MM.1S (cell line): ENCODE measurements at regions not wholly inside any gene's neighbourhood (a gene's known extent, or its start where the extent isn't known, plus 50 kb on each side); places are given as distances from the start of the nearest gene placed in this dataset.

Experiments used
- DNase-seq: peaks from one replicate; pipeline ENCODE4 v3.0.0-alpha.2; 2015
- H2AFZ ChIP-seq: fragments of 300-600 bp; sonication (generic); 2 replicates; pipeline ENCODE4 v1.6.0; 2016; ENCODE audit warnings: antibody characterized with exemption, low read length
- H3F3A ChIP-seq: fragments of 300-600 bp; sonication (generic); 2 replicates; pipeline ENCODE4 v1.6.1; 2016; ENCODE audit warnings: mild to moderate bottlenecking, antibody characterized with exemption, low read length, moderate library complexity, mixed read lengths; ENCODE audit not compliant: insufficient read depth
- H3K27ac ChIP-seq: fragments of 300-600 bp; sonication (generic); 2 replicates; pipeline ENCODE4 v1.5.1; 2016; ENCODE audit warnings: mild to moderate bottlenecking, low read length
- H3K27me3 ChIP-seq: fragments of 300-600 bp; sonication (generic); replicated peaks from 2 replicates; pipeline ENCODE4 v1.6.0; 2016; ENCODE audit warnings: low read length; ENCODE audit not compliant: insufficient read depth
- H3K36me3 ChIP-seq: fragments of 300-600 bp; sonication (generic); replicated peaks from 2 replicates; pipeline ENCODE4 v1.6.1; 2016; ENCODE audit warnings: mild to moderate bottlenecking, low read length, mixed read lengths; ENCODE audit not compliant: insufficient read depth
- H3K4me1 ChIP-seq: fragments of 300-600 bp; sonication (generic); 2 replicates; pipeline ENCODE4 v1.6.1; 2016; ENCODE audit warnings: low read length, mixed read lengths
- H3K4me2 ChIP-seq: fragments of 300-600 bp; sonication (generic); 2 replicates; pipeline ENCODE4 v1.6.0; 2016; ENCODE audit warnings: low read depth, low read length
- H3K4me3 ChIP-seq: fragments of 300-600 bp; sonication (generic); 2 replicates; pipeline ENCODE4 v1.5.1; 2016; ENCODE audit warnings: low read length, mixed read lengths
- H3K79me2 ChIP-seq: fragments of 300-600 bp; sonication (generic); 2 replicates; pipeline ENCODE4 v1.6.1; 2016; ENCODE audit warnings: mixed run types, low read length, mixed read lengths
- H3K9ac ChIP-seq: fragments of 300-600 bp; sonication (generic); 2 replicates; pipeline ENCODE4 v1.6.1; 2016; ENCODE audit warnings: low read length, mixed read lengths
- H3K9me2 ChIP-seq: fragments of 300-600 bp; sonication (generic); replicated peaks from 2 replicates; pipeline ENCODE4 v1.6.1; 2016; ENCODE audit warnings: mild to moderate bottlenecking, low read length, mixed read lengths; ENCODE audit not compliant: insufficient read depth
- H3K9me3 ChIP-seq: fragments of 300-600 bp; sonication (generic); replicated peaks from 2 replicates; pipeline ENCODE4 v1.6.1; 2016; ENCODE audit warnings: mild to moderate bottlenecking, low read length, mixed read lengths; ENCODE audit not compliant: insufficient read depth
- H4K20me1 ChIP-seq: fragments of 300-600 bp; sonication (generic); 2 replicates; pipeline ENCODE4 v1.6.1; 2016; ENCODE audit warnings: mild to moderate bottlenecking, low read length, moderate library complexity, mixed read lengths; ENCODE audit not compliant: insufficient read depth
- CTCF ChIP-seq: fragments of 300-600 bp; sonication (generic); IDR thresholded peaks from 2 replicates; pipeline ENCODE4 v1.5.1; 2016; ENCODE audit warnings: antibody characterized with exemption, low read length, mixed read lengths
- EZH2 ChIP-seq: fragments of 300-600 bp; sonication (generic); optimal IDR thresholded peaks from 2 replicates; pipeline ENCODE3; 2017; ENCODE audit warnings: low read depth, mild to moderate bottlenecking, antibody characterized with exemption, low read length, mixed read lengths
- EZH2phosphoT487 ChIP-seq: fragments of 300-600 bp; sonication (generic); IDR thresholded peaks from 2 replicates; pipeline ENCODE4 v1.6.1; 2018; ENCODE audit warnings: antibody characterized with exemption, low read length

- no peak for DNase-seq
- Histone ChIP-seq H3K27ac (no peak overlapping the region), H3F3A (no peaks in the 10 kb centered on the region), H3K9me3 (no peaks in the 10 kb centered on the region), H3K9me2 (no peaks in the 10 kb centered on the region), H3K9ac (no peak overlapping the region), H3K4me1 (no peaks in the 10 kb centered on the region), H3K4me2 (no peak overlapping the region), H3K4me3 (no peak overlapping the region), H2AFZ (no peak overlapping the region), H3K36me3 (no peaks in the 10 kb centered on the region), H3K27me3 (no peaks in the 10 kb centered on the region), H3K79me2 (no peaks in the 10 kb centered on the region), H4K20me1 (no peaks in the 10 kb centered on the region)
- TF ChIP-seq CTCF (no peak), EZH2phosphoT487 (no peak), EZH2 (no peak)
These were observed 243.8 kb upstream of the TLE3 start for GRCh38 chr15:70341566-70341965.

DNA sequence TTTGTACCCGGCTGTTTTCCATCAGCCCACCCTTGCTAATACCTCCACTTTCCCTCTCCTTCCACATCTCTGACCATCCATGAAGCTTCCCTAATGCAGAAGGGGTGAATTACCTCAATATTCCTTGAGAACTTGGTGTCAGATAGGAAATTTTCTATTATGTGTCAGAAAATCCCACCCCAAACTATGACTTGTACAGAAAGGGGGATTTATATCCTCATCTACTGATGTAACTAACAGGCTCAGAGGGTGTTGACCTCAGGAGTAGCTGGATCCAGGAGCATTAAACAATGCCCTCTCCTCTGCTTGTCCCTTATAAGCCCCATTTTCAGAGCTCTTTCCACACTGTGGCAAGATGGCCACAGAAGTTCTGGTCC lies 242.8 kb upstream of the TLE3 start:
- Histone ChIP-seq H3K4me3 (no peak overlapping the region), H3K4me2 (no peak overlapping the region), H3K27me3 (no peaks in the 10 kb centered on the region), H4K20me1 (no peaks in the 10 kb centered on the region), H2AFZ (no peak overlapping the region), H3K27ac (no peak overlapping the region), H3K36me3 (no peaks in the 10 kb centered on the region), H3K4me1 (no peaks in the 10 kb centered on the region), H3F3A (no peaks in the 10 kb centered on the region), H3K9ac (no peak overlapping the region), H3K79me2 (no peaks in the 10 kb centered on the region), H3K9me3 (no peaks in the 10 kb centered on the region), H3K9me2 (no peaks in the 10 kb centered on the region)
- no peak for TF ChIP-seq EZH2phosphoT487
- TF ChIP-seq CTCF = no peak
- no peak for TF ChIP-seq EZH2
- no peak for DNase-seq

GRCh38 chr15:70339571-70340493 lies 242.1 kb upstream of the TLE3 start:
- TF ChIP-seq EZH2phosphoT487 (no peak), EZH2 (no peak), CTCF (no peak)
- Histone ChIP-seq H3K9me2 (no peaks in the 10 kb centered on the region), H3K4me2 (no peak overlapping the region), H3K9me3 (no peaks in the 10 kb centered on the region), H4K20me1 (no peaks in the 10 kb centered on the region), H3K4me3 (no peak overlapping the region), H3K79me2 (no peaks in the 10 kb centered on the region), H3K27me3 (no peaks in the 10 kb centered on the region), H3F3A (no peaks in the 10 kb centered on the region), H3K36me3 (no peaks in the 10 kb centered on the region), H3K4me1 (no peaks in the 10 kb centered on the region), H3K27ac (no peak overlapping the region), H2AFZ (no peak overlapping the region), H3K9ac (no peak overlapping the region)
- no peak for DNase-seq
